HL-60 (cell line): ENCODE measurements at regions not wholly inside any gene's neighbourhood (a gene's known extent, or its start where the extent isn't known, plus 50 kb on each side); places are given as distances from the start of the nearest gene placed in this dataset.

ENCODE experiments used
- DNase-seq, 2 experiments: peaks; one replicate each; pipeline ENCODE4 v3.0.0-alpha.2; 2010 to 2020; ENCODE audit warnings: low read depth in 1 of 2, low spot score in 1 of 2
- H3K27ac ChIP-seq: fragments of 250-450 bp; sonication (Bioruptor Pico); replicated peaks from 2 replicates; pipeline ENCODE4 v1.5.1; 2020; ENCODE audit warnings: mild to moderate bottlenecking, moderate library complexity
- H3K27me3 ChIP-seq: fragments of 250-450 bp; sonication (Bioruptor Pico); 2 replicates; pipeline ENCODE4 v1.5.1; 2021; ENCODE audit warnings: mild to moderate bottlenecking, moderate library complexity; ENCODE audit not compliant: insufficient read depth, poor library complexity, severe bottlenecking
- H3K4me3 ChIP-seq: replicated peaks from 2 replicates; pipeline ENCODE4 v1.5.1; 2011; ENCODE audit warnings: mild to moderate bottlenecking, control low read depth, low read length; ENCODE audit not compliant: insufficient read depth
- CTCF ChIP-seq: IDR thresholded peaks from one replicate; pipeline ENCODE4 v1.5.1; 2011; ENCODE audit warnings: low read length, control low read depth, inconsistent platforms; ENCODE audit not compliant: insufficient read depth
- GABPA ChIP-seq: IDR thresholded peaks from 2 replicates; pipeline ENCODE4 v1.6.1; 2012; ENCODE audit warnings: low read depth
- POLR2AphosphoS5 ChIP-seq: IDR thresholded peaks from 2 replicates; pipeline ENCODE4 v1.6.1; 2012; ENCODE audit warnings: low read depth
- REST ChIP-seq: IDR thresholded peaks from 2 replicates; pipeline ENCODE4 v1.6.1; 2012; ENCODE audit warnings: low read depth; ENCODE audit not compliant: insufficient replicate concordance
- SPI1 ChIP-seq: IDR thresholded peaks from 2 replicates; pipeline ENCODE4 v1.6.1; 2012; ENCODE audit warnings: low read depth, mild to moderate bottlenecking, borderline replicate concordance

- H3K27me3 ChIP-seq = no peaks in the 10 kb centered on the region
- TF ChIP-seq SPI1 (no peak), CTCF (no peak), REST (no peak), GABPA (no peak), POLR2AphosphoS5 (no peak)
- no peak for DNase-seq
- no peak overlapping the region for H3K27ac ChIP-seq
- no peak overlapping the region for H3K4me3 ChIP-seq
Measured at GRCh38 chr5:136720674-136721073, 355.3 kb upstream of the TRPC7 start.

GRCh38 chr5:136717917-136718316 lies 352.6 kb upstream of the TRPC7 start:
- no peak for TF ChIP-seq GABPA
- Histone ChIP-seq H3K4me3 (no peak overlapping the region), H3K27me3 (no peaks in the 10 kb centered on the region), H3K27ac (no peak overlapping the region)
- DNase-seq = no peak

GRCh38 chr5:136714286-136714685 lies 348.9 kb upstream of the TRPC7 start:
- no peak for DNase-seq
- no peaks in the 10 kb centered on the region for H3K27me3 ChIP-seq
- H3K4me3 ChIP-seq = no peak overlapping the region
- no peak overlapping the region for H3K27ac ChIP-seq
- TF ChIP-seq CTCF (no peak), SPI1 (no peak), REST (no peak), GABPA (no peak), POLR2AphosphoS5 (no peak)

- H3K4me3 ChIP-seq = no peak overlapping the region
- H3K27me3 ChIP-seq = no peaks in the 10 kb centered on the region
- TF ChIP-seq REST = no peak
- TF ChIP-seq CTCF = no peak
- no peak for TF ChIP-seq SPI1
- no peak for TF ChIP-seq POLR2AphosphoS5
- no peak for TF ChIP-seq GABPA
- no peak for DNase-seq
- H3K27ac ChIP-seq = no peak overlapping the region
Measured at GRCh38 chr5:136712628-136713027, 347.3 kb upstream of the TRPC7 start.
